NCI-H1048 (cell line): ENCODE measurements at regions not wholly inside any gene's neighbourhood (a gene's known extent, or its start where the extent isn't known, plus 50 kb on each side); places are given as distances from the start of the nearest gene placed in this dataset.

Experiments used
- DNase-seq: peaks from one replicate; lab custom pipeline; 2025; lab: John Stamatoyannopoulos, UW

GRCh38 chr5:27608992-27609391 is 570.6 kb upstream of the CDH9 start:
- DNase-seq = no peak

- no peak for DNase-seq
Observed at GRCh38 chr5:27598576-27598975, 560.2 kb upstream of the CDH9 start.

DNA sequence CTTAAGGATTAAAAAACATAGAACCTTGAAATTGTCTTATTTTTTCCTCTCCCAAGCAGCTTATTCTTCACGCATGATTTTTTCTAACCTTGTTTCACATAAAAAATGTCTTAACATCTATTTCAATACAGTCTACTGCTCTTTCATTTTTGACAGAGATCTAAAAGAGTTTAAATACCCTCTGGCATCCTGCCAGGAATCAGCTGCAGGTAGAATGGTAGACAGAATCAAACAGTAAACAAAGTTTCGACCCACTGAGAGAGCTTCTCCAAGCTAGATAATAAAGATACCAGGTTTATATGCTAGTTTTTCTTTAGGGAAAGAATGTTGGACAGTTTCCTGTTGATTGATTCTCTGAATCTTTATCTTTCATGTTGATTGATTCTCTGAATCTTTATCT is 555.8 kb upstream of the CDH9 start:
- DNase-seq = no peak

DNA sequence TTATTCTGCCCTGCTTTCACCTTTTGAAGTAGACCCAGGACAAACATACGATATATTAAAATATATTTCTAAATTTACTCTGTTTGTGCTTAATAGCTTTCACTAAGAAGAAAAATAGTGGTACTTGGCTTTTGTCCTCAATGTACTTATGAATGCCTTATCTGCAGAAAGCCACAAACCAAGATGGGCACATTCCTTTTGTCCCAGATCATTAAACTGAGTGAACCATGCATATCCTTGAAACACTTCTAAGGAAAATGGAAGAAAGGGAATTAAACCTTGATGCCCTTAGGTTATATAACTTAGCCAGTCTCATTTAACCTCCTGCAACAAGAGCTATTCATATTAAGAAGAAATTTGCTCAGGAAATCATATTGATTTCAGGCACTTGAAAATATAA is 553.8 kb upstream of the CDH9 start:
- DNase-seq = no peak

GRCh38 chr5:27590503-27590902 is 552.1 kb upstream of the CDH9 start:
- no peak for DNase-seq

GRCh38 chr5:27578279-27578678 is 539.9 kb upstream of the CDH9 start:
- no peak for DNase-seq

DNA sequence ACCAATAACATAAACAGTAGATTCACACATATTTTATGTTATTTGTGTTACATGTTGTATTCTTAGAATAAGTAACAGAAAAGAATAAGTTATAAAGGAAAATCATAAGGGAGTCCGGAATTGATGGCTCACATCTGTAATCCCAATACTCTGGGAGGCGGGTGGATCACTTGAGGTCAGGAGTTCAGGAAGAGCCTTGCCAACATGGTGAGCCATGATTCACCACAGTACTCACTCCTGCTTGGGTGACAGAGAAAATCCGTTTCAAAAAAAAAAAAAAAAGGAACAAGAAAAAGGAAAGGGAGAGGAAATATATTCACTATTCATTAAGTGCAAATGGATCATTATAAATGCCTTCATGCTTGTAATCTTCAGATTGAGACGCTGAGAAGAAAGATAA is 533.3 kb upstream of the CDH9 start:
- no peak for DNase-seq

- DNase-seq = no peak
Observed at GRCh38 chr5:27568811-27569210, 530.4 kb upstream of the CDH9 start.

DNA sequence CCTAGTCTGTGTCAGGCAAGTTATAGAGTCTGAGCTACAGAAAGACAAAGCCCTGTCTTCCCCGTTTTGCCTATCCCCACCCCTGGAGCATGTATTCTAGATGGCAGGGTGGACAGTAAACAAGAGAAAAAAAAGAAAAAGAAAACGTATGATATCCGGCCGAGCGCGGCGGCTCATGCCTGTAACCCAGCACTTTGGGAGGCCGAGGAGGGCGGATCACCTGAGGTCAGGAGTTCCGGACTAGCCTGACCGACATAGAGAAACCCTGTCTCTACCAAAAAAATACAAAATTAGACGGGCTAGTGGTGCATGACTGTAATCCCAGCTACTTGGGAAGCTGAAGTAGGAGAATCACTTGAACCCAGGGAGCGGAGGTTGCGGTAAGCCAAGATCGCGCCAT is 523.0 kb upstream of the CDH9 start:
- DNase-seq = no peak

DNA sequence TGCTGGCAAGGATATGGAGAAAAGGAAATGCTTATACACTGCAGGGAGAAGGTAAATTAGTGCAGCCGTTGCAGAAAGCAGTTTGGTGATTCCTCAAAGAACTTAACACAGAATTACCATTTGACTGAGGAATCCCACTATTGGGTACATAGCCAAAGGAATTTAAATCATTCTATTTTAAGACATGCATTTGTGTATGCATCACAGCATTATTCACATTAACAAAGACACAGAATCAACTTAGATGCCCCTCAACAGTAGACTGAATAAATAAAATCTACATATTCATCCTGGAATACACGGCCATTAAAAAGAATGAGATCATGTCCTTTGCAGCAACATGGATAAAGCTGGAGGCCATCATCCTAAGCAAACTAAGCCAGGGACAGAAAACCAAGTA is 510.1 kb upstream of the CDH9 start:
- no peak for DNase-seq

DNA sequence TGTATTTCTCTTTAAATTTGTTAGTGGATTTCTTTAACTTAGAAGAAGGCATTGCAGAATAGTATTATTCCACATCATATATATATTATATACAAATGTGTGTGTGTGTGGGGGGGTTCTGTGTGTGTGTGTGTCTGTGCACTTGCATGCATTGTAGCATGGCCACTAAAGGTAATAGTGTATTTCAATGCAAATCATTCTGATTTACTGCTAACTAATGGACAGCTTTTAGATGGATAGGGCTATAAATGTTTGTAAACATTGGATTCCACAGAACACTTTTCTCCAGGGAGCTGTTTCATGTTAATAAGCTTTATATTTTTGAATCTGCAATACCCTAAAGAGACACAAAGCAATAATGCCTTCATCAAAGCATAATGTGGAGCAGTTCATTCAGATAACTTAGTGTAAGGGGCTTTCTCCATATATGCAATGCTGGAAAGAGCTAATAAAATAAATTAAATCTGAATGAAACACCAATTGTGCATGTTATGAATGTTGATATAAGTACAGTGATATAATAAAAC is 496.7 kb upstream of the CDH9 start:
- no peak for DNase-seq

DNA sequence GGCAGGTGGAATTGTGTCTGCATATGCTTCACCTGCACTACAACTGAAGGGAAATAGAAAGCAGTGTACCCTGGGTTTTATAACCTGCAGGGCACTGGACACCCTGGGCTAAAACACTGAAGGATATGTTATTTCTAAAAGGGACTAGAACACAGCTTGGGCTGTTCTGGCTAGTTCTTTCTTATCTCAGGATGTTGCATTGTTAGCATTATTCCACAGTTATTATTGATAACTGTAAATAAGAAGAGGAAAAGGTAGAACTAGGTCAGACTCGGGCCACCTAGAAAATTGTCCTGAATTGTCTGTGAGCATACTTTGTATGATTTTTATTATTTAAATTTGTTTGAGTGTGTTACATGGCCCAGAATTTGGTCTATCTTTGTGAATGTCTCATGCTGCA is 493.9 kb upstream of the CDH9 start:
- DNase-seq = no peak

DNA sequence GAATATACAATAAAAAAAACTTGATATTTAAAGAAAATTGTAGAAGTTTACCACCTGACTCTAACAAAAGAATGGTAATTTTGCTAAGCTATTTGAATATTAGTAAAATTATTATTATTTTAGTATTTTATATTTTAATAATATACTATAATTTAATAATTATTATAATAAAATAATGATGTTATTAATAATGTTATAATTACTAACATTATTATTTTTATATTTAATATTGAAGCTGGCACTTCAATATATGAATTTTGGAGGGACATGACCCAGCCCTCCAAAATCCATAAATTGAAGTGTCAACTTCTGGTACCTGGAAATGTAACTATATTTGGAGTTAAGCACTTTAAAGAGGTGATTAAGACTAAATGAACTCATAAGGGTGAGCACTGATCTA is 486.1 kb upstream of the CDH9 start:
- DNase-seq = no peak

DNA sequence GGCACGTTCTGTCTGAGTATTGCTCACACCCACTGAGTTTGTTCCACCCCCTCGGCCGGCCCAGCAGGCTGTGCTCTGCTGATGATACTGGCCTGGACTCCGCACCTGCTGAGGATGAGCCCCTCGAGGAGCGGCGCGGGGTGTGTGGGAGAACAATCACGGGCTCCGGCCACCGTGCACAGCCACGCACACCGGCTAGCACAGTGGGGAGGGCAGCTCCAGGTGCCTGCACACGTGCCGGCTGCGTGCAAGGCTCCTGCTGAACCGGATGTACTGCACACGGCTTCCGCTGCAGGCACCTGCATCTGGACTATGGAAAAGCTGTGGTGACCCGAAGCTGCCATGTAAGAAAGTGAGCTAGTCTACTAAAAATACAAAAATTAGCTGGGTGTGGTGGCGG is 485.2 kb upstream of the CDH9 start:
- DNase-seq = no peak

GRCh38 chr5:27516437-27516836 is 478.1 kb upstream of the CDH9 start:
- DNase-seq = no peak

GRCh38 chr5:27511061-27511460 is 472.7 kb upstream of the CDH9 start:
- no peak for DNase-seq

DNA sequence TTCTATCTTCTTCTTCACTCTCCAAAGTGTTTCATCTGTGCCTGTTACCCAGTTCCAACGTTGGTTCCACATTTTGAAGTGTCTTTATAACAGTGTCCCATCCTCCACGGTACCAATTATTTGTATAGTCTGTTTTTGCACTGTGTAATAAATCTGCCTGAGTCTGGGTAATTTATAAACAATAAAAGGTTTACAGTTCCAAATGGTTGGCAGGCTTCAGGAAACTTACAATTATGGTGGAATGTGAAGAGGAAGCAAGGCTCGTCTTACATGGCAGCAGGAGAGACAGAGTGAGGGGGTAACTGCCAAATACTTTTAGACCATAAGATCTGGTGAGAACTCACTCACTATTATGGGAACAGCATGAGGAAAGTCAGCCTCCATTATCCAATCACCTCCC is 465.4 kb upstream of the CDH9 start:
- no peak for DNase-seq

GRCh38 chr5:27502236-27502635 is 463.9 kb upstream of the CDH9 start:
- no peak for DNase-seq

- DNase-seq = no peak
Observed at GRCh38 chr5:27497491-27497890, 459.1 kb upstream of the CDH9 start.

GRCh38 chr5:27494887-27495286 is 456.5 kb upstream of the CDH9 start:
- DNase-seq = no peak

- DNase-seq = no peak
Observed at GRCh38 chr5:27491746-27492439, 453.5 kb upstream of the CDH9 start.

- DNase-seq = no peak
Observed at GRCh38 chr5:27491047-27491446, 452.7 kb upstream of the CDH9 start.

DNA sequence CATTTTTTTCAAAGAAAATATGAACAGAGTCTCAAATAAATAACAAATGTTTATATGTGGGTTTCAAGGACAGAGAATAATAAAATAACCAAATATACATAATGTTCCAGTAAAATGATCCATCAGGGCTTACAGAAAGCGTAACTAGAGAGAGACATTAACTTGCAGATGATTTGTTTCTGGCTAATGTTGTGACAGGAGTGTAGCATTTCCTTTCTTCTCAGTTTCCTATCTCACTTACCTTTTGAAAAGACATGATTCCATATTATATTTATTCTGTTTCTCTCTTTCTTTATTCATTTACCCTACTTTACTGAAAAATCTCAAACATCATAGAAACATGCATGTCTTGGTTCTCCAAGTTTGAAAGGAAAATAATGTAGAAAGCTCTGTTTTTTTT is 451.3 kb upstream of the CDH9 start:
- DNase-seq = no peak

- no peak for DNase-seq
Observed at GRCh38 chr5:27482663-27483062, 444.3 kb upstream of the CDH9 start.
